ENCODE measurements at regions not wholly inside any gene's neighbourhood (a gene's known extent, or its start where the extent isn't known, plus 50 kb on each side); places are given as distances from the start of the nearest gene placed in this dataset.
"Not testable (repeated sequence)": the region's sequence is repeated elsewhere in the genome, so short reads cannot be mapped to it uniquely, and the experiment has no call there.

- DNase-seq = no peak
Observed at GRCh38 chrX:110964786-110965185, 131.2 kb upstream of the PAK3 start.

GRCh38 chrX:110962451-110962850 lies 133.5 kb upstream of the PAK3 start:
- no peak for DNase-seq

GRCh38 chrX:110955706-110956105 lies 140.3 kb upstream of the PAK3 start:
- no peak for DNase-seq

- DNase-seq = no peak
Observed at GRCh38 chrX:110954428-110955100, 141.4 kb upstream of the PAK3 start.

GRCh38 chrX:110951472-110952269 lies 144.3 kb upstream of the PAK3 start:
- no peak for DNase-seq

- no peak for DNase-seq
Observed at GRCh38 chrX:110944751-110945675, 149.4 kb upstream of the CHRDL1 start.

GRCh38 chrX:110944311-110944750 lies 148.7 kb upstream of the CHRDL1 start:
- no peak for DNase-seq

GRCh38 chrX:110941906-110942305 lies 146.3 kb upstream of the CHRDL1 start:
- DNase-seq = no peak

- no peak for DNase-seq
Observed at GRCh38 chrX:110938977-110939732, 143.5 kb upstream of the CHRDL1 start.

- DNase-seq = no peak
Observed at GRCh38 chrX:110924871-110925270, 129.3 kb upstream of the CHRDL1 start.

- no peak for DNase-seq
Observed at GRCh38 chrX:110920991-110921390, 125.4 kb upstream of the CHRDL1 start.

- DNase-seq = no peak
Observed at GRCh38 chrX:110915570-110915969, 120.0 kb upstream of the CHRDL1 start.

- no peak for DNase-seq
Observed at GRCh38 chrX:110915111-110915510, 119.5 kb upstream of the CHRDL1 start.

- no peak for DNase-seq
Observed at GRCh38 chrX:110914281-110914680, 118.7 kb upstream of the CHRDL1 start.

- not testable (repeated sequence) for DNase-seq
Observed at GRCh38 chrX:110904747-110905146, 109.1 kb upstream of the CHRDL1 start.

GRCh38 chrX:110881971-110882370 lies 86.4 kb upstream of the CHRDL1 start:
- no peak for DNase-seq

- DNase-seq = no peak
Observed at GRCh38 chrX:110877326-110877725, 81.7 kb upstream of the CHRDL1 start.

GRCh38 chrX:110871839-110872238 lies 76.2 kb upstream of the CHRDL1 start:
- no peak for DNase-seq

- DNase-seq = no peak
Observed at GRCh38 chrX:110866421-110866820, 70.8 kb upstream of the CHRDL1 start.

- DNase-seq = no peak
Observed at GRCh38 chrX:110863883-110864282, 68.3 kb upstream of the CHRDL1 start.

- no peak for DNase-seq
Observed at GRCh38 chrX:110858565-110858964, 62.9 kb upstream of the CHRDL1 start.

- DNase-seq = peak; percentile 2
Observed at GRCh38 chrX:110853610-110854009, 58.0 kb upstream of the CHRDL1 start.

- no peak for DNase-seq
Observed at GRCh38 chrX:110852180-110852579, 56.6 kb upstream of the CHRDL1 start.
